ENCODE measurements at regions not wholly inside any gene's neighbourhood (a gene's known extent, or its start where the extent isn't known, plus 50 kb on each side); places are given as distances from the start of the nearest gene placed in this dataset.

- TF ChIP-seq CTCF (IDR thresholded peaks at IDR 0.05; ENCODE audit: low read depth, low read length, poor library complexity, severe bottlenecking) (no peak), EZH2phosphoT487 (IDR thresholded peaks at IDR 0.05; ENCODE audit: borderline replicate concordance, low read length) (no peak)
These were observed 53.6 kb upstream of the EML4 start for GRCh38 chr2:42115588-42115987.

Data from DOHH2 (cell line).